Tibial artery (tissue), 4 donors: ENCODE measurements at regions not wholly inside any gene's neighbourhood (a gene's known extent, or its start where the extent isn't known, plus 50 kb on each side); places are given as distances from the start of the nearest gene placed in this dataset.

Experiments
- DNase-seq, 2 donors: peaks; one replicate each; pipeline ENCODE4 v3.0.0-alpha.2; 2019
- H3K27ac ChIP-seq, 2 donors: fragments of 200-600 bp; sonication (generic) in 1 of 2; 1 replicate in 1 of 2; 2 replicates in 1 of 2; pipeline ENCODE4 v1.5.1; 2018 to 2019; ENCODE audit warnings: mild to moderate bottlenecking in 1 of 2
- H3K27me3 ChIP-seq, 2 donors: fragments of 200-600 bp; sonication (generic) in 1 of 2; one replicate each; pipeline versions ENCODE4 v1.5.1 to v1.6.0; 2016 to 2019
- H3K36me3 ChIP-seq, 3 donors: fragments of 200-600 bp; sonication (generic) in 2 of 3; one replicate each; pipeline ENCODE4 v1.5.1; 2016 to 2019; ENCODE audit warnings: mild to moderate bottlenecking in 2 of 3
- H3K4me1 ChIP-seq, 4 donors: fragments of 200-600 bp; sonication (generic) in 2 of 4; 1 replicate in 3 of 4; 2 replicates in 1 of 4; pipeline ENCODE4 v1.5.1; 2016 to 2019
- H3K4me3 ChIP-seq, 2 donors: fragments of 200-600 bp; sonication (generic) in 1 of 2; 1 replicate in 1 of 2; 2 replicates in 1 of 2; pipeline ENCODE4 v1.5.1; 2018 to 2019; ENCODE audit warnings: mild to moderate bottlenecking in 2 of 2
- H3K9me3 ChIP-seq, 3 donors: fragments of 200-600 bp; sonication (generic) in 1 of 3; one replicate each; pipeline ENCODE4 v1.5.1; 2016 to 2019
- CTCF ChIP-seq, 2 experiments: fragments of 200-600 bp in 1 of 2; fragments of 450-650 bp in 1 of 2; IDR thresholded peaks; one replicate each; pipeline ENCODE4 v1.5.1; 2017 to 2019; ENCODE audit warnings: antibody characterized with exemption in 2 of 2, mild to moderate bottlenecking in 1 of 2, moderate library complexity in 1 of 2
- intact Hi-C: fragments of 100-400 bp; cut with DNase I; formaldehyde crosslinking; loops from one replicate; pipeline ENCODE4 v1.15.0; 2023; ENCODE audit warnings: low total_unique reads

GRCh38 chr2:8324164-8324856, 357.5 kb upstream of the ID2 start:
- H3K27ac ChIP-seq: no peak overlapping the region
- H3K27me3 ChIP-seq: no peaks in the 10 kb centered on the region
- peaks cover 0 to 3% (median under 1%) of the 10 kb centered on the region in 4 donors for H3K4me1 ChIP-seq
- H3K36me3 ChIP-seq: no peaks in the 10 kb centered on the region
- TF ChIP-seq CTCF (IDR thresholded peaks at IDR 0.05): no peak
- intact Hi-C loops: no loop called here
- no peak overlapping the region for H3K4me3 ChIP-seq
- no peaks in the 10 kb centered on the region for H3K9me3 ChIP-seq
- no peak for DNase-seq

- Histone ChIP-seq H3K27ac (no peak overlapping the region), H3K9me3 (no peaks in the 10 kb centered on the region), H3K27me3 (no peaks in the 10 kb centered on the region), H3K4me3 (no peak overlapping the region), H3K36me3 (no peaks in the 10 kb centered on the region), H3K4me1 (peaks cover 0 to 8% (median 6%) of the 10 kb centered on the region in 4 donors)
- no peak for TF ChIP-seq CTCF (IDR thresholded peaks at IDR 0.05)
- intact Hi-C loops: no loop called here
- DNase-seq: no peak
These were observed 357.0 kb upstream of the ID2 start for GRCh38 chr2:8324901-8325300.

DNA sequence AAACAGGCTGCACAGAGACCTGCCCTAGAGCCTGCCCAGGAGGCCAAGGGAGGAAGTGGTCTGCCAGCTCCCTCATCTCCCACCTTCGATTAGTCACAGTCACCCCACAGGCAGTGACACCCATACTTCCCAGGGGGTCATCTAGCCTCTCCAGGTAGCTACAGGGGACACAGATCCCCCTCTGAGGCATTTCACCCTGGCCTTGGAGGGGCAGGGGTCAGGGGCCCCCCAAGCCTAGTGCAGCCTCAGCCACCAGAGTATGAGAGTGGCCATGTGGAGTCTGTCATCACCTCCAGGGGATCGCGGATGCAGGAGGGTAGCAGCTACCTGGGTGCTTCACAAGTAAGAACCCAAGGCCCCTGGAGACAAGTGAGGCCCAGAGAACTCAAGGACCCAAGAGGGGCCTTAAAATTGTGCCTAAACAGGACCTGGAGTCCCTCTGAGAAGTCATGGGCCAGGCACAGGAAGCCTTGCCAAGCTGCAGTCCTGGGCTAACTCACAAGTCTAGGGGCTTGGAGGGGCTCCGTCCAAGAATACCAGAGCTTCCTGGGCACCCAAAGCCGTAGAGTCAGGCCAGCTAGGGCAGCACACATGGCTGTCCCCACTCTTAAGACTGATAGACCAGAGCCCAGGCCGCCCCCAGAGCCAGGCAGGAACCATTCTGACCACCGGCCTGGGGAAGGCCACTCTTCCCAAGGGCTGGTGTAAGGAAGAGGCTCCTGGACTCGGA, 354.3 kb upstream of the ID2 start:
- Histone ChIP-seq H3K27ac (no peak overlapping the region), H3K36me3 (no peaks in the 10 kb centered on the region), H3K4me1 (peaks cover 0 to 15% (median 11%) of the 10 kb centered on the region in 4 donors), H3K4me3 (no peak overlapping the region), H3K27me3 (no peaks in the 10 kb centered on the region), H3K9me3 (no peaks in the 10 kb centered on the region)
- DNase-seq: no peak
- intact Hi-C loops: no loop called here
- TF ChIP-seq CTCF (IDR thresholded peaks at IDR 0.05): no peak

DNA sequence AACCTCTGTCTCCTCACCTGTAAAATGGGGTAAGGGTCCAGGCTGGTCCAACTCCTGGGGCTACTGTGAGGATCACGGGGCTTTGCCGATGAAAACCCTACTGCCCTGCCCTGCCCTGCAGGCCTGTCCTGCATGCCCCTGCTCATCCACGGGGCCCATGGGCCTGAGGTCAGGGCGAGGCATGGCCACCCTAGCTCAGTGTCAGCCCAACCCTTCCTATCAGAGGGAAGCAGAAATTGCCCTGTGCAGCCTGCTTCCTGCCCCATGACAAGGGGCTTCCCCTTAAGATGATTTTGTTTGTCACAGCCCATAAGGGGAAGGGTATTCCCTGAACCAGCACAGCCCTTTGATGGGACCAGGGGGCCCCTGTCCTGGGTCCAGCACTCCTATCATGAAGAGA, 353.6 kb upstream of the ID2 start:
- no peak overlapping the region for H3K4me3 ChIP-seq
- H3K36me3 ChIP-seq: no peaks in the 10 kb centered on the region
- intact Hi-C loops: no loop called here
- H3K4me1 ChIP-seq: peaks cover 0 to 15% (median 11%) of the 10 kb centered on the region in 4 donors
- H3K27me3 ChIP-seq: no peaks in the 10 kb centered on the region
- DNase-seq: no peak
- H3K9me3 ChIP-seq: no peaks in the 10 kb centered on the region
- no peak overlapping the region for H3K27ac ChIP-seq
- no peak for TF ChIP-seq CTCF (IDR thresholded peaks at IDR 0.05)

DNA sequence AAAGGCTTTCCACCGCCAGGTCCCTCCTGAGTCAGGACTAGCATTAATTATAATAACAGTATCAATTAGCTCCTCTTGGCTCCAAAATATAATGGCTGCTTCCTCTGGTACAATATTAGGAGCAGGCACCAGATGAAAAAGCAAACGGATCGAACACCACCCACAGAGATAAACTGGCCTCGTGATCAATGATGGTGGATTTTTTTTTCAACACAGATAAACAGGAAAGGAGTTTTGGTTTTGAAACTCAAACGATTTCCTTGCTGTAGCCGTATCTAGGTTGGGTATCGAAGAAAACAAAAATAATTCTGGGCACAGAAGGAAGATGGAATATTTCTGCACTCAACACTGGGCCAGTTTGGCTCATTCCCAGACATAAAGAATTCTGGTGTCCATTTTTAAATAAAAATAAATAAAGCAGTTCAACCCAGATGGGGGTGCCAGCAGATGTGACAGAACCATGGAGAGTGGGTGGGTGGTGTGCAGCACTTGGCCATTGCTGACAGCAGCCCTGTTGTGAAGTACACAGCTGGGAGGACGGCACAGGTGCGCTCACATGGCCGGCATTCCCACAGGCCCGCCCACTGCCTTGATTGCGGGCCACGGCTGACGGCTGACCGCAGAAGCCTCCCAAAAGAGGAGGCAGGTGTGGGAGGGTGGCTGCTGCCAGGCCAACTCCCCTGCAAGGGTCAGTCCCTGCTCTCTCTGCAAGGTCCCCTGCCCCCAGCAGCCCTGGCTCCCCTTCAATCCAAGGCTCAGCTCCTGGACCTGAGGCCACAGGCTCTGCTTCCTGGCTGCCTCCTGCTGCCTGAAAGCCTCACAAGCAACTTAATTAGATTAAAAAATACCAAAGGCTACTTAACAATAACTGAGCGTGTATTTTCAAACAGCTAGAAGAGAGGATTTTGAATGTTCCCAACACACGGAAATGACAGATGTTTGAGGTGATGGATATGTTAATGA, 351.9 kb upstream of the ID2 start:
- Histone ChIP-seq H3K9me3 (no peaks in the 10 kb centered on the region), H3K4me1 (peaks cover 0 to 15% (median 11%) of the 10 kb centered on the region in 4 donors), H3K4me3 (no peak overlapping the region), H3K27me3 (no peaks in the 10 kb centered on the region), H3K27ac (peak overlapping the region; percentile 3 to 38), H3K36me3 (no peaks in the 10 kb centered on the region)
- intact Hi-C loops: no loop called here
- TF ChIP-seq CTCF (IDR thresholded peaks at IDR 0.05): peak; percentile 11 to 12
- DNase-seq: no peak
